ENCODE measurements at regions not wholly inside any gene's neighbourhood (a gene's known extent, or its start where the extent isn't known, plus 50 kb on each side); places are given as distances from the start of the nearest gene placed in this dataset.

DNA sequence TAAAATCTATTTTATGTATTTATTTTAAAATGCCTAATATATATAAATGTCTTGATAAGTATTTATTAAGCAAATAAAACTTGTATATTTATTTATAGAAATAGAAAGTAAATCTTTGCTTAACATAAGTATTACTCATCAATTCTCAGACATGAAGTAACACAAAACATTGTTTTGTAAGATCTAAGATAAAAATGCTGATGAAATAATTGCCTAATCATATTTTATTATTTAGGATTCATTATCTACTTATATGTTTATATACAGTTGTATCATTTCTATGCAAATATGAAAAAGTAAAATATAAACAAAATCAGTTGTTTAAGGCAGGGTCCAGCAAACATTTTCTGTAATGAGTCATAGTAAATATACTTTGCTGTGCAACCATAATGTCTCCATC is 507.8 kb upstream of the CNTN5 start:
- Histone ChIP-seq H2BK15ac (ENCODE audit: low read depth, low read length) (no peak overlapping the region), H2BK12ac (ENCODE audit: insufficient read length, low read depth, low read length) (no peak overlapping the region), H4K20me1 (ENCODE audit: control insufficient read depth, insufficient read depth, insufficient read length) (no peaks in the 10 kb centered on the region), H3K79me2 (ENCODE audit: insufficient read depth, low read length) (no peaks in the 10 kb centered on the region), H3K4ac (ENCODE audit: low read depth, low read length) (no peak overlapping the region), H3T11ph (ENCODE audit: low read length) (no peak overlapping the region), H2AK5ac (ENCODE audit: insufficient read length, low read length) (no peak overlapping the region), H3K18ac (ENCODE audit: insufficient read length, low read depth, low read length) (no peak overlapping the region), H4K8ac (replicated peaks; ENCODE audit: insufficient read length, low read depth, low read length) (no peak overlapping the region), H3K23me2 (ENCODE audit: insufficient read length, low read depth, low read length, poor library complexity, severe bottlenecking) (no peaks in the 10 kb centered on the region), H3K79me1 (ENCODE audit: insufficient read depth, low read depth, low read length, poor library complexity, severe bottlenecking) (no peaks in the 10 kb centered on the region), H3K14ac (ENCODE audit: insufficient read depth, low read length) (no peak overlapping the region), H2BK120ac (ENCODE audit: low read depth, low read length, poor library complexity, severe bottlenecking) (no peak overlapping the region), H3K56ac (ENCODE audit: insufficient read length, low read depth, low read length) (no peak overlapping the region), H3K4me2 (ENCODE audit: insufficient read depth, insufficient read length, low read length) (no peak overlapping the region), H3K4me1 (ENCODE audit: insufficient read depth, low read length) (no peaks in the 10 kb centered on the region), H3K9me3 (ENCODE audit: control insufficient read depth, low read depth, low read length) (no peaks in the 10 kb centered on the region), H2BK20ac (ENCODE audit: low read depth, low read length, poor library complexity, severe bottlenecking) (no peak overlapping the region), H3K27me3 (ENCODE audit: insufficient read depth, low read length) (no peaks in the 10 kb centered on the region), H2BK5ac (ENCODE audit: insufficient read length, low read length) (no peak overlapping the region), H3K27ac (ENCODE audit: insufficient read length, low read depth, low read length) (no peak overlapping the region), H3K9ac (ENCODE audit: extremely low read depth, insufficient read length, low read length) (no peak overlapping the region), H2AFZ (ENCODE audit: low read length) (no peak overlapping the region), H4K91ac (ENCODE audit: insufficient read length, low read depth, low read length) (no peak overlapping the region), H3K23ac (ENCODE audit: insufficient read length, low read depth, low read length) (no peak overlapping the region), H4K5ac (ENCODE audit: insufficient read length, low read depth, low read length) (no peak overlapping the region)
- no peak for TF ChIP-seq CTCF (conservative IDR thresholded peaks at IDR 0.05)
- Mint-ChIP-seq H3K27me3 (ENCODE audit: low read depth) (no peaks in the 10 kb centered on the region), H3K27ac (no peak overlapping the region), H3K4me3 (no peak overlapping the region), H3K9me3 (peaks cover 0 to 2% of the 10 kb centered on the region in 2 experiments; a peak in 1 of 5 replicates), H3K4me1 (no peaks in the 10 kb centered on the region), H3K36me3 (ENCODE audit: insufficient read depth in 1 of 3, low read depth in 3 of 3) (no peaks in the 10 kb centered on the region; a peak in 1 of 7 replicates)
- DNase-seq = no peak
